HEK293T (cell line): ENCODE measurements at regions not wholly inside any gene's neighbourhood (a gene's known extent, or its start where the extent isn't known, plus 50 kb on each side); places are given as distances from the start of the nearest gene placed in this dataset.

ENCODE experiments used
- CTCF ChIA-PET: fragments of 350-600 bp; formaldehyde crosslinking; extraction: SDS; loops from one replicate; lab custom pipeline; 2021; ENCODE audit warnings: antibody characterized with exemption, inconsistent platforms; lab: Yijun Ruan, JAX
- POLR2A ChIA-PET: fragments of 350-600 bp; formaldehyde crosslinking; extraction: SDS; loops from one replicate; lab custom pipeline; 2020; ENCODE audit warnings: antibody characterized with exemption, inconsistent platforms; lab: Yijun Ruan, JAX
- DNase-seq: peaks from one replicate; pipeline ENCODE4 v3.0.0; 2012; ENCODE audit warnings: mixed read lengths; ENCODE audit errors: extremely low spot score
- ARNT ChIP-seq: fragments of 450-650 bp; IDR thresholded peaks from 2 replicates; pipeline ENCODE4 v1.6.1; 2017; ENCODE audit warnings: mild to moderate bottlenecking
- BHLHE40 ChIP-seq: fragments of 450-650 bp; IDR thresholded peaks from 2 replicates; pipeline ENCODE4 v1.6.1; 2016; ENCODE audit warnings: mild to moderate bottlenecking, moderate library complexity, borderline replicate concordance
- CTBP1 ChIP-seq: fragments of 450-650 bp; IDR thresholded peaks from 2 replicates; pipeline ENCODE4 v1.6.1; 2016; ENCODE audit warnings: borderline replicate concordance
- ELF4 ChIP-seq: fragments of 450-650 bp; IDR thresholded peaks from 2 replicates; pipeline ENCODE4 v1.6.1; 2017; ENCODE audit warnings: antibody characterized with exemption
- FOXA1 ChIP-seq: fragments of 450-650 bp; IDR thresholded peaks from 2 replicates; pipeline ENCODE4 v1.6.1; 2016; ENCODE audit warnings: mild to moderate bottlenecking
- FOXK2 ChIP-seq: fragments of 450-650 bp; IDR thresholded peaks from 2 replicates; pipeline ENCODE4 v1.6.1; 2016; ENCODE audit warnings: mild to moderate bottlenecking
- FOXM1 ChIP-seq: fragments of 450-650 bp; IDR thresholded peaks from 2 replicates; pipeline ENCODE4 v1.6.1; 2017; ENCODE audit warnings: mild to moderate bottlenecking, borderline replicate concordance
- HDGF ChIP-seq: fragments of 450-650 bp; IDR thresholded peaks from 2 replicates; pipeline ENCODE4 v1.6.1; 2017; ENCODE audit warnings: antibody characterized with exemption, borderline replicate concordance
- L3MBTL2 ChIP-seq: fragments of 450-650 bp; conservative IDR thresholded peaks from 2 replicates; pipeline ENCODE4 v1.6.1; 2016; ENCODE audit warnings: mild to moderate bottlenecking
- LEF1 ChIP-seq: fragments of 450-650 bp; IDR thresholded peaks from 2 replicates; pipeline ENCODE4 v1.6.1; 2017; ENCODE audit warnings: mild to moderate bottlenecking, borderline replicate concordance
- NFRKB ChIP-seq: fragments of 450-650 bp; IDR thresholded peaks from 2 replicates; pipeline ENCODE4 v1.6.1; 2016; ENCODE audit warnings: mild to moderate bottlenecking, moderate library complexity
- SP1 ChIP-seq: fragments of 450-650 bp; IDR thresholded peaks from 2 replicates; pipeline ENCODE4 v1.6.1; 2017
- SUZ12 ChIP-seq: fragments of 450-650 bp; IDR thresholded peaks from 2 replicates; pipeline ENCODE4 v1.6.1; 2016; ENCODE audit warnings: mild to moderate bottlenecking
- TARDBP ChIP-seq: fragments of 450-650 bp; IDR thresholded peaks from 2 replicates; pipeline ENCODE4 v1.6.1; 2016
- ZNF384 ChIP-seq: fragments of 450-650 bp; IDR thresholded peaks from 2 replicates; pipeline ENCODE4 v1.6.1; 2016
- TF ChIP-seq, protein P1 (sequence below): fragments of 450-650 bp; IDR thresholded peaks from 2 replicates; pipeline ENCODE4 v1.6.1; 2016

DNA sequence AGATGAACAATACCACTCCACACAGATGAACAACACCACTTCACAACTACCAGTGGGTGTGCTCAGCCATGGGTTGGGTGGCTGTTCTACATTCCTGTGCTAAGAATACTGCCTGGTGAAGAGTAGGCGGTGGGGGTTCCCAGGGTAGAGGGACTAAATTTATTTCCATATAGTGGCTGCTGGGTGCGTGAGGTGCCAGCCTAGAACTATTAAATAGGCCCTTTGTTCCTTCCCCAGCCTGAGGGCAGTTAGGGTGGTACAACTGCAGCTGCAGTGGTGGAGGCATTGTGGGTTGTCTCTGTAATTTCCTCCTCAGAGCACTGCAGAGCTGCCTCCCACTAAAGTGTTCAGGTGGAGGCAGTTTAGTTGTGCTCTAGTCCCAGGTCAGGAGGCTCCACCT lies 618.4 kb downstream of the MMUT start:
- POLR2A ChIA-PET, result no interaction called here
- DNase-seq, result no peak
- CTCF ChIA-PET, result no interaction called here
- TF ChIP-seq LEF1 (no peak), ARNT (no peak), SP1 (no peak), FOXK2 (no peak), NFRKB (no peak), HDGF (no peak), FOXM1 (no peak), SUZ12 (no peak), TARDBP (no peak), CTBP1 (no peak), L3MBTL2 (no peak), ZNF384 (no peak), FOXA1 (no peak), BHLHE40 (no peak), ELF4 (no peak)
- TF ChIP-seq, protein P1, sequence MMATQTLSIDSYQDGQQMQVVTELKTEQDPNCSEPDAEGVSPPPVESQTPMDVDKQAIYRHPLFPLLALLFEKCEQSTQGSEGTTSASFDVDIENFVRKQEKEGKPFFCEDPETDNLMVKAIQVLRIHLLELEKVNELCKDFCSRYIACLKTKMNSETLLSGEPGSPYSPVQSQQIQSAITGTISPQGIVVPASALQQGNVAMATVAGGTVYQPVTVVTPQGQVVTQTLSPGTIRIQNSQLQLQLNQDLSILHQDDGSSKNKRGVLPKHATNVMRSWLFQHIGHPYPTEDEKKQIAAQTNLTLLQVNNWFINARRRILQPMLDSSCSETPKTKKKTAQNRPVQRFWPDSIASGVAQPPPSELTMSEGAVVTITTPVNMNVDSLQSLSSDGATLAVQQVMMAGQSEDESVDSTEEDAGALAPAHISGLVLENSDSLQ, result no peak

DNA sequence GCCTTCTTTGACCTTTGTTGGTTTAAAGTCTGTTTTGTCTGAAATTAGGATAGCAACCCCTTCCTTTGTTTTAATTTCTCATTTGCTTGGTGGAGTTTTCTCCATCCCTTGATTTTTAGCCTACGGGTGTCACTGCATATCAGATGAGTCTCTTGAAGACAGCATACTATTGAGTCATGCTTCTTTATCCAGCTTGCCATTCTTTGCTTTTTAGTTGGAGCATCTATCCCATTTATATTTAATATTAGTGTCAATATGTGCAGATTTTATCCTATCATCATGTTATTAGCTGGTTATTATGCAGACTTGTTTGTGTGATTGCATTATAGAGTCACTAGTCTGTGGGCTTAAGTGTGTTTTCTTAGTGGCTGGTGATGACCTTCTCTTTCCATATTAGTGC lies 622.2 kb downstream of the MMUT start:
- no peak for DNase-seq
- TF ChIP-seq FOXA1 (no peak), FOXM1 (no peak), ARNT (no peak), SP1 (no peak), ZNF384 (no peak), NFRKB (no peak), CTBP1 (no peak)
- ChIA-PET POLR2A (no interaction called here), CTCF (no interaction called here)

DNA sequence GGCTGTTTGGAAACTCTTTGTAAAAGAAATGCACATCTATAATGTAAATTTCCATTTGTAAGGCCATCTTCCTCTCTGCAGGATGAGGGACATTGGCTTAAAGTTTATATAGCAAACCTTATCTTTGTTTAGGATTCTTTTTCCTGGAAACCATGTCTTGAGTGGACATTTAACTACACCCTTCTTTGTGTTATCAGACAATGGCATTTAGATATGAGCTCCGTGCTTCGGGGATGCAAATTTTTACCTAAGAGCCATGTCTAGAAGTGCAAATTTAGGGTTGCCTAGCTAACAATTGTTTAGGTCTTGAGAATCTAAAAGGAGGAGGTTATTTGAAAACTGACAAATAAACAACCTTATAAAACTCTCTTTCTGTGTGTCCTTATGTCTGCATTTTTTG lies 623.8 kb downstream of the MMUT start:
- CTCF ChIA-PET, result no interaction called here
- TF ChIP-seq BHLHE40, result no peak
- TF ChIP-seq NFRKB, result no peak
- TF ChIP-seq FOXA1, result no peak
- no peak for TF ChIP-seq FOXK2
- TF ChIP-seq, protein P1, result no peak
- TF ChIP-seq LEF1, result no peak
- no peak for TF ChIP-seq L3MBTL2
- TF ChIP-seq CTBP1, result no peak
- TF ChIP-seq SP1, result no peak
- no peak for TF ChIP-seq TARDBP
- no peak for TF ChIP-seq FOXM1
- TF ChIP-seq ELF4, result no peak
- POLR2A ChIA-PET, result no interaction called here
- DNase-seq, result no peak

DNA sequence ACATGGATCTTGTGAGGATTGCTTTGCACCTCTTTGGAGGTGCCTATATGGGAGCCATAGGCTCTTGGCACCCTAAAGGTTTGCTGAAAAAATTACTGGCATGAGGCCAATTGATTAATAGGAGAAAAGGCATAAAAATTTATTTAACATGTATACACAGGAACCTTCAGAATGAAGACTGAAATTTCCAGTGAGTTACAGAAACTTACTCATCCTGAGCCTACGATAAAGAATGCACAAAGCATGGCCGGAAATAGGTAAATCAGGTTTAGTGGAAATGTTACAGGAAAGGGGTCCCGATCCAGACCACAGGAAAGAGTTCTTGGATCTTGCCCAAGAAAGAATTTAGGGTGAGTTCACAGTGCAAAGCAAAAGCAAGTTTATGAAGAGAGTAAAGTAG lies 625.3 kb downstream of the MMUT start:
- TF ChIP-seq ELF4 (no peak), HDGF (no peak), LEF1 (no peak)
- TF ChIP-seq, protein P1, result no peak
- ChIA-PET CTCF (no interaction called here), POLR2A (no interaction called here)
- DNase-seq, result no peak

DNA sequence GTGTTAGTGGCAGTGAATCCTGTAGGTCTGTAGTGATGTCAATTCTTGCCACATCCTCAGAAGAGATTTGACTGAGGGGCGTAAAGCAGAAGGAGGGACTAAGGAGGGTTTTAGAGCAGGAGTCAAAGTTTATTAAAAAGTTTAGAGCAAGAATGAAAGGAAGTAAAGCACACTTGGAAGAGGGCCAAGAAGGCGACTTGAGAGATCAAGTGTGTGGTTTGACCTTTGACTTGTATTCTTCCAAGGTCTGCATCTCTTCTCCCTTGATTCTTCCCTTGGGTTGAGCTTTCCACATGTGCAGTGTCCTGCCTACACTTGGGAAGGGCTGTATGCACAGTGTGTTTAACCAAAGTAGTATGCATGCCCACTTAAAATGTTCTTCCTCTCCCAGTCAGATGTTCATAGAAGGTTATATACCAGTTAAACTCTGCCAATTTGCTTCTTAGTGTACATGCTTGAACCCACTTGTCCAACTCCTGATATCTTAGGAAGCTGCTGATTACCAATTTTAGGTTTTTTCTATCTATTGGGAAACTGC lies 627.6 kb downstream of the MMUT start:
- ChIA-PET POLR2A (no interaction called here), CTCF (no interaction called here)
- TF ChIP-seq NFRKB (no peak), LEF1 (no peak), CTBP1 (no peak), ARNT (no peak), ZNF384 (no peak), SUZ12 (no peak), FOXK2 (no peak), FOXA1 (no peak), FOXM1 (no peak), HDGF (no peak), SP1 (no peak)
- DNase-seq, result no peak

DNA sequence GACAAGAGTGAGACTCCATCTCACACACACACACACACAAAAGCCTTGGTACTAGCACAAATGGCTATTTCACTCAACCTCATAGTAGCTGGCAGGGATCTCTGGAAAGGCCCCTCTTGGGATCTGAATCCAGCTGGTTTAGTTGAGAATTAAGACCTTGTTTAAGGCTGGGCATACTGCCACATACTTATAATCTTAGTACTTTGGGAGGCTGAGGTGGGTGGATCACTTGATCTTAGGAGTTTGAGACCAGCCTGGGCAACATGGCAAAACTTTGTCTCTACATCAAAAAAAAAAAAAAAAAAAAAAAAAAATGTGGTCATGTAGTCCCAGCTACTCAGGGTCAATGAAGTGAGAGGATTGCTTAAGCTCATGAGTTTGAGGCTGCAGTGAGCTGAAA lies 628.3 kb downstream of the MMUT start:
- TF ChIP-seq BHLHE40 (no peak), SUZ12 (no peak), FOXA1 (no peak), ELF4 (no peak), FOXM1 (no peak)
- TF ChIP-seq, protein P1, result no peak
- CTCF ChIA-PET, result no interaction called here
- POLR2A ChIA-PET, result no interaction called here
- no peak for DNase-seq
